Spleen (tissue), 7 donors: ENCODE measurements at regions not wholly inside any gene's neighbourhood (a gene's known extent, or its start where the extent isn't known, plus 50 kb on each side); places are given as distances from the start of the nearest gene placed in this dataset.

ENCODE experiments used
- POLR2A ChIP-seq, 3 donors: fragments of 450-650 bp; IDR thresholded peaks; one replicate each; pipeline ENCODE4 v1.5.1; 2017; ENCODE audit warnings: antibody characterized with exemption in 3 of 3, mild to moderate bottlenecking in 1 of 3
- TF ChIP-seq, protein P1 (sequence below), 11 experiments: fragments of 200-600 bp in 7 of 11; fragments of 450-650 bp in 4 of 11; sonication (generic) in 4 of 11; IDR thresholded peaks in 8 of 11; conservative IDR thresholded peaks in 3 of 11; 1 replicate in 7 of 11; 2 replicates in 4 of 11; pipeline versions ENCODE4 v1.4.0 to v1.8.0; 2016 to 2021; ENCODE audit warnings: antibody characterized with exemption in 11 of 11, inconsistent platforms in 4 of 11, mild to moderate bottlenecking in 1 of 11
- donor health status: DM: no; HTN: no; CAD: no; lungs with moderate emphysema.
- donor health status: DM: no; HTN: no; CAD: no.
- donor health status: DM: no; HTN: no; CAD: no.

DNA sequence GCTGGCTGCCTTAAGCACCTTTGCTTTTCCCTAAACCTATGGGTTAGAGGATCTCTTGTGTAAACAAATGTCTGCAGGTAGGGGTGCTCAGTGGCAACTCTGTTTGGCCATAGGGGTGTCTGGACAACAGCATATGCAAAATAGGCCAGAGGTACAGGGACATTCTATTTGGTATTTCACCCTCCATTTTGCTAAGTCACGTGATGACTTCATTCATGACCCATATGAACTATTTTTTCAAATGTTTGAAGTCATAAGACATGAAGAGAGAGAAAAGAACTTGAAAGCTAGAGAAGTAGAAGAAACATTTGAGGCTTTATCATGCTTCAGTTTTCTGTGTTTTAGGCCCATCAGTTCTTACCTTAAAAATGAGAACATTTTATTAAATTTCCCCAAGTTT, 370.2 kb downstream of the GADD45G start:
- TF ChIP-seq, protein P1, sequence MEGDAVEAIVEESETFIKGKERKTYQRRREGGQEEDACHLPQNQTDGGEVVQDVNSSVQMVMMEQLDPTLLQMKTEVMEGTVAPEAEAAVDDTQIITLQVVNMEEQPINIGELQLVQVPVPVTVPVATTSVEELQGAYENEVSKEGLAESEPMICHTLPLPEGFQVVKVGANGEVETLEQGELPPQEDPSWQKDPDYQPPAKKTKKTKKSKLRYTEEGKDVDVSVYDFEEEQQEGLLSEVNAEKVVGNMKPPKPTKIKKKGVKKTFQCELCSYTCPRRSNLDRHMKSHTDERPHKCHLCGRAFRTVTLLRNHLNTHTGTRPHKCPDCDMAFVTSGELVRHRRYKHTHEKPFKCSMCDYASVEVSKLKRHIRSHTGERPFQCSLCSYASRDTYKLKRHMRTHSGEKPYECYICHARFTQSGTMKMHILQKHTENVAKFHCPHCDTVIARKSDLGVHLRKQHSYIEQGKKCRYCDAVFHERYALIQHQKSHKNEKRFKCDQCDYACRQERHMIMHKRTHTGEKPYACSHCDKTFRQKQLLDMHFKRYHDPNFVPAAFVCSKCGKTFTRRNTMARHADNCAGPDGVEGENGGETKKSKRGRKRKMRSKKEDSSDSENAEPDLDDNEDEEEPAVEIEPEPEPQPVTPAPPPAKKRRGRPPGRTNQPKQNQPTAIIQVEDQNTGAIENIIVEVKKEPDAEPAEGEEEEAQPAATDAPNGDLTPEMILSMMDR (IDR thresholded peaks at IDR 0.05 in 8 of 11, conservative IDR thresholded peaks at IDR 0.05 in 3 of 11), result no peak
- TF ChIP-seq POLR2A (IDR thresholded peaks at IDR 0.05), result no peak
